HK-2 (cell line): ENCODE measurements at regions not wholly inside any gene's neighbourhood (a gene's known extent, or its start where the extent isn't known, plus 50 kb on each side); places are given as distances from the start of the nearest gene placed in this dataset.

Experiments
- DNase-seq: peaks from one replicate; pipeline ENCODE4 v3.0.0-alpha.2; 2018; ENCODE audit not compliant: unreplicated experiment

DNA sequence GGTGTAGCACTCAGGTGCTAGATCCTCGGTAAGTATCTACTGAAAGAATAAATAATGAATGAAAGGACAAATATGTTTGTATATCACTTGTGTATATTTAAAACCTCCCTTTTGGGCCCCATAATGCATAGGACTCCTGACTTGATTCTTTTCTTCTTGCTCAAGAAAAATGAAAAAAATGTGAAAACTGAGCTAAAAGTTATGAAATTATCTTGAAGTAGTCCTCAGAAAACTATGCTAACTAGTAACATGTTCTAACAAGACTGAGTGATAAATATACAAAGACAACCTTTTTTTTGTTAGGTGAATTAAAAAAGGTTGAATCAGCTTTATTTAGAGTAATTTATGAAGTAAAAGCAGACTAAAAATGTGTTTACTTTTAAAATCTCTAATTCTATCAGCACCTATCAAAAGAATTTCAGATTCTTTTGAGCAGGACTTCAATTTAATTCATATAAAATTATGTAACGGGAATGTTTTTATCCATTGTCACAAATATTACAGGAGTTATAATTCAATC is 247.8 kb upstream of the JAG1 start:
- no peak for DNase-seq

DNA sequence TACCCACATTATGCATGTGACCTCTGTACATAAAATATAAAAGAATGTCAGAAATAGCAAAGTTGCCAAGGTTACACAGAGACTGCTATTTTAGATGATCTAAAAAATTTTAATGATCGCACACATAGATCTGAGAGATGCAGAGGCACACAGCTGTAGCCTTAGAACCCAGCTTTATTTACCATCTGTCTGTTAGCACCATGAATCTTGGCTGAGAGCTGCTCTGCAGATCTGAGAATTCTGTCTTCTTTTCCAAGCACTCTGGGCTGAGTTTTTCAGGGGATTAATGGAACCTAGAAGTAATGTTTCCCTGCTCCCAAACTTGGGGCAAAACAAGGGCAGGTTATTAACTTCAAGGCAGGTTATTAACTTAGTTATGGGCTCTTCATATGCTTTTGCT is 248.7 kb upstream of the JAG1 start:
- DNase-seq, result no peak

DNA sequence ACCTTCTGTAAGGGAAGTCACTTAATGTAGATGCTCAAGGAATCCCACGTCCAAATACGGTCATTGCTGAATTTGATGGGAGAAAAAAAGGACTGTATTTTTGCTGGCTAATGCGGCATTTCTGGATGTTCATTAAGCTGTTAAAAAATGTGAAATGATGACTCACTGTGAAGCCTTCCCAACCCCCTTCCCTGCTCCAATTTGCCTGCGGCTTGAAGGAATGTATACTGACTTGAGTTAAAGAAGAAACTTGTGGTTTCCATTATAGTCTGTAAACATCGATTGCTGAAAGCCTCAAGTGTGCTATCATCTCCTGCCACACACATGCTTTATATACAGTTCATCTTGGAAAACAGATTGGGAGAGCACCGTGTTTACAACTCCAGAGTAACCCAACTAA is 249.1 kb upstream of the JAG1 start:
- peak; percentile 76 for DNase-seq

DNA sequence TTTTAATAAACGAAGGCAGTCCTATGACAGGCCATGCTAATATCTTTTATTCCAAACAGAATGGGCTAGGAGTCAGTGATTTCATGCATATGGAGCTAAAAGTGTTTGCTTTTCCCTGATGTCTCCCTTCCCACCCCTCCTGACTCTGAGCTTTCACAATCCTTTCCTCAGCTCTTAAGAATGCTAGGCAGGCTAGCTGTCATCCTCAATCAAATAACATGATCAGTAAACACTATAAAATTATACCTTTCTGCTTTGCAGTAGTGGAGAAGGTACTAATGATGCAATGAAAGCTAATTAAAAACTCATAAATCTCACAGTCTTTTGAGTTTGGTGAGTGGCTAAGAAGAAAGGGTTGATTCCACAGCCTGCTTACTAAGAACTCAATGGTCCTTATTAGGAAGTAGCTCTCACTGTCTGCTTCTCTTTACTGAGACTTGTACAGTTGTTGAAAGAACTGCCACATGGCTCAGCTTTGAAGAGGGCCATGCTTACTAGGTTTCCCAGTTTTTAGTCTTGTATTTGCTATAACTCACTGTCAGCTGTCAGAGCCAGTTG is 250.9 kb upstream of the JAG1 start:
- no peak for DNase-seq

DNA sequence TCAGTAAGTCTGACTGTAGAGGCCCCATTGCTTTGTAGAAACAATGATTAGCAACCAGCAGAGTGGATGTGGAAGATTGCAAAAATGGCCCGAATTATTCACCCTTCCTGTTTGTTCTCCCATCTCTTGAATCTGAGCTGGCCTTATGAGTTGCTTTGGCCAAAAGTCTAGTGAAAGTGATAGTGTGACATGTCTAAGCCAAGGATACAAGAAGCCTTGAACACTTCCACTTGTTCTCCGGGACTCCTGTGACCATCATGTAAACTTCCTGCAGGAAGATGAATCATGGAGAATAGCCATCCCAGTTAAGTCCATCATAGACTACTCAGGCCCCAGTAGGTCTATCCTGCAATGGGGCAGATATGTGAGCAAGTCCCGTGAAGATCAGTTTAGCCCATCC is 252.0 kb upstream of the JAG1 start:
- DNase-seq, result no peak

DNA sequence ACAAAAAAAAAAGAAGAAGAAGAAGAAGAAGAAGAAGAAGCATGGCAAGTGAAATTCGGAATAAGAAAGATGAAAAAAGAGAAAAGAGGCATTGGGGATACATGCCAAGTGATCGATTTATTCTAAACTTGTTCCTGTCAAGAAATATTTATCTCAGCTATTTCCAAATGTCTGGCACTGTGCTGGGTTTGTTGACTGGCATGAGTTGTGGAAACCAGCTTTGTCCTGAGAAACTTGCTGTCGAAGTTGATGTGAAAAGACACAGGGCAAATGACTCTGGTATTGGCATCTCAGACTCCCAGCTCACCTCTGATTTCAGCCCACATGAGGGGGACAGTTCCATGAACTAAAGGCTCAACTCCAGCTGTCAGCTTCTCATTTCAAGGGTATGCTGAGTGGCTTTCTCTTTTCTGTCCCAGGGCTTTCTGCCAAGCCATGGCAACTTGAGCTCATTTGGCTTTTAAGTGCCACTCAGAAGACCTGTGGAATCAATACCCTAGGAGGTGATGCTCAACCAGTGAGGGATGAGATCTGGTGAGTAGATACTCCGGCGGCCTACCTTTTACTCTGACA is 253.3 kb upstream of the JAG1 start:
- DNase-seq, result peak; percentile 45

DNA sequence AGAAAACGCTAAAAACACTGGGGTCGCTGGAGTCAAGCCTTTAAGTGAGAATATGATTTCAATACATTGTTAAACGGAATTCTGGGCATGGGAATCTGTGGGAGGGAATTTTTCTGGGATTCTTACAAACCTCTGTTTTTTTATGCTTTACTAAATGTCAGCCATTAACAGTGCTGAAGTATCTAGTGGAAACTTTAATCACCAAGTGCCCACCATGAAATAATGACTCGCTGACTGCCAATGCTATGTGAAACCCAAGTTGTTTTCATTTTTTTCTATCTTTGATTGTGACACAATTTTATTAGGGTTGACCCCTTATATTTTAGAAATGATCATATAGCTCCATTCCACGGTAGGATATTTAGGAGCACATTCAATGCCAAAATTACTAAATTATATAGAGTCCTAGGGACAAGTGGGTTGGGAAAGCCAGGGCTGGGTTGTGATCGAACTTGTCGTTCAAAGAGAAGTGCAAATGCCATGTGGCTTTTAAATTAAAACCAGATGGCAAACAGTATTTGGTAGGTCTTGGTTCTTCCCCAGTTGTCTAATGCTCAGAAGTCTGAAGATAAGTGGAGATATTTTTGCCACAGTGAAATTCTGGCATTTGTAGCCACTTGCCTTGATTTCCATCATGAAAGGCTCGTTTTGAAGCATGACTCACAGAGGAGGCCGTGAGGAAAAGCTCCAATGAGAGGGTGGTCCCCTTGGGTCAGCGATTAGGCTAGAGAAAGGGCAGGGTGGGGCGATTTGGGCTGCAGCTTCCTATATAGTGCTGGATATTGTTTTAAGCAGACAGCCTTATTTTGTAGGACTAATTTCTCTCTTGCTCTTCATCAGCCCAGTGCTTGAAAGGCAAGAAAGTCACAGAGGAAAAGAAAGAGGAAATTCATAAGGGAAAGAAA is 254.4 kb upstream of the JAG1 start:
- DNase-seq, result no peak

DNA sequence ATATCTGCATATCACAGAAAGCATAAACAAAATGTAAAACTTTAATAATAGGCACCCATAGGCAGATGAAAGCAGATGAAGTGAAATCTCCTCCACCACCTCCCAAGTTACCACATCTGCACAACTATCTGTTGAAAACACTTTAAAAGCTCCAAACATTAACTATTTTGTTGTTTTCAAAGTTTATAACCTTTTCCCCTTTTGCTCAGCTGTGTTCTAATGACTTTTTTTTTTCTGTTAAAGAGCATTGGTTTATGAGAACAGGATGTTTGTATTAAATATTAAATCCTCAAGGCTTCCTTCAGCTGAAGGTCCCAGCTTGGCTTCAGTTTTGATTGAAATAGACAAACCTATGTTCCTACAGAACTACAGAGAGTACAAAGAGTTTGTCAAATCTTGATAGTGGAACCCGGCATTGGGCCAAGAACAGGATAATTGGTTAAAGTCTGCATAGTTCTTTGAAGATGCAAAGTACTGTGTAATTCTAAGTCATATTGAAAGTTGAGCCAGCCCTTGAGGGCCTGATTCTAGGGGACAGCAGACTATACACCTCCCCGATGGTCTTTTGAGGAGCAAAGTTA is 255.1 kb upstream of the JAG1 start:
- no peak for DNase-seq

DNA sequence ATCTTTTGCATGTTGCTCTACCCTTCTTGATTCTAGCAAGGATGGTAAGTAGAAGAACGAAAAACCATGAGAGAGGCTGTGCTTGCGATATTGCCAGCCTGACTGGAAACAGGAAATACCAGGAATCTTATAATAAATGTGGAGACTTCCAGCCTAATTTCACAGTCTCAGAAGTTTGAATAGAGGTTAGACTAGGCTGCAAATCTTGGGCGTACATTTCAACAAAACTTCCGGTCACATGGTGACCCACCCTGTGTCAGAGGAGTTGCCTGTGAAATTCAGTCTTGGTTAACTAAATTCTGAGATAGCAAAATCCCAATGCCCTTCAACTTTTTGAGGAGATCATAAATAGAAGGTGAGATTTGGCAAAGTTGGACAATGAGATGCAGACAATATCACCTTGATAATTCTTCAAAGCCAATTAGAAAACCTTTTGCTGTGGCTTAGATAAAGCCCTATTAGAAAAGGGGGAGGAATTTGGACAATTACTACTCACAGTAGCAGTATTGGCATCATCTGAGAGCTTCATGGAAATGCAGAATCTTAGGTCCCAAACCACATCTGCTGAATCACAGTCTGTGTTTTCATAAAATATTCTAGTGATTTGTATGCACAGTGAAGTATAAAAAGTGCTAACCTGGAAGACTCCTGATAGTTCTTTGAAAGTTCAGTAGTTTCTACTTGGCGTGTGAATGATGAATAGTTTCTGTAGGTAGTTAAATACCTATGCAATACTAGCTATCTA is 262.0 kb upstream of the JAG1 start:
- DNase-seq, result no peak

DNA sequence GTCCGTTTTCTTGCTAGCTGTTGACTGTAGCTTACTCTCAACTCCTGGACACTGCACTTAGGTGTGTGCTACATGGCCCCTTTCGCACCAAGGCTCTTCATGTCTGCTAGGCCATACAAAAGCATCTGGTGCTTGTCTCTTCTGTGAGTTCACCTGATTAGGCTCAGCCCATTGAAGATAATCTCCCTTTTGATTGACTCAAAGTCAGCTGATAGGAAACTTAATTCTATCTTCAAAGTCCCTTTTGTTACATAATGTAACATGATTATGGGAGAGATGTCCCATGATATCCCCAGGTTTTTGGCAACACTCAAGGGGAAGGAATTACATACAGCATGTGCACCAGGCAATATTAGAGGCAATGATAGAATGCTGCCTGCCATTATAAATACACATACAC is 263.0 kb upstream of the JAG1 start:
- no peak for DNase-seq

DNA sequence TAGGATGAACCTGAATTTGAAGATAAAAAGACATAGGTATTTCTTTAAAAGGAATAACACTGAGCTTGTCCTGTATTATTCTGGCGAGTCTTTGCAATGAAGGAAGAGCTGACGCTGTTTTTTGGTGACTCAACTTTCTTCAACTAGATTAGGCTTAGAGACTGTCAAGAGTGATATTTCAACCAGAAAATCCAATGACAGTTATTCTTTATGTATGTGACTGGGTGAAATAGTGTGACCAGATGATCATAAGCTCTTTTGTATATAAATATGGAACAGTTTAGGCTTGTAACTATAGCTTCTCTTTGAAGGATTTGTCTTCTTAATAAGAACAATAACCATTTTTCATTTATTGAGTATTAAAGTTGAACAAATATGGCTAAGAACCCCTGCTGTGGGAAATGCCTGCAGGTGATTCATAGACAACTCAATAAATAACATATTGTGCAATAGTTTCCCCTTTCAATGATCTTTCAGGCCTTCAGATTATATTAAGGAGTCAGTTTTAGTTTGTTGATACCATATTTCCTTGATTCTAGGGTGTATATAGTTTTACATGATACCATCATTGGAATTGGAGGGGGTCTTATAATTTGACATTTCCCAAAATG is 265.6 kb upstream of the JAG1 start:
- no peak for DNase-seq

DNA sequence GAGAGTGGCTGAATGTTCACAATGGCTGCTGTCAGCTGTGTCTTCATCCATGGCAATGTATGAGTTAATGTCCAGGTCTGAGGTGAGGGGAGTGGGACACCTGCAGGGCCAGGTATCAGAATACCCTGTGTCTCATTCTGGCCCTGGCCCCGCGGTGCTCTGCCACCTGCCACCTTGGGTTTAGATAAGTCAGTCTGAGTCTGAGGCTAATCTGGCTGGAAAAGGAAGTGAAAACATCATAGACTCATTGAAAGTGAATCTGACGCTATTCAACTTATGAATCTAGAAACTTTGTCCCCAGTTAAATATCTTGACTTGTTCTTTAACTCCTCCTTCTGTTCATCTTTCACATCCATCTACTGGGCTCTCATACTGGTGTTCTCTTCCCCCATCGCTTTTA is 267.1 kb upstream of the JAG1 start:
- no peak for DNase-seq

DNA sequence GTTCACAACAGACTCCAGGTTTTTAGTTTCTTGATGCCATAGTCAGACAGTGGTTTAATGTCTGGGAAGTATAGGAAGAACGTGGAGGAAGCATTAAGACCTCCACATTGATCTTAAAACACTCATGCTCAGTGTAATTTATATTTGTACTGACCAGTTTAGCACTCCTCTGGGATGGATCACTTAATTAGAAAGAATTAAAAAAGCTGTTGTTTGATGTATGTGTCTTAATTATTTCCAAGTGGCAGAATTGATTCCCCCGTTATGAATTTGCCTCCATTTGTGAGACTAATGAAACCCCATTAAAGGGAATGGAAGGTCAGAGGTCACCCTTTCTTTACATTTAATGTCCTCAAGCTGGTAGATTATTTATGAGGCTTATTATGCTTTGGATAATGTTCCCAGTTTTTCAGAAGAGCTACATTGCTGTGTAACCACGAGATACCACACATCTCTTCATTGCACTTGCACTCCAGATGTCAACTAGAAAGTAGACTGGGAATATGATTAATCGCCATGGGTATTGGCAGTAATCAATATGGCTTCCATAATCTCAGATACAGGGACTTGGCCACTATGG is 270.0 kb upstream of the JAG1 start:
- DNase-seq, result no peak

DNA sequence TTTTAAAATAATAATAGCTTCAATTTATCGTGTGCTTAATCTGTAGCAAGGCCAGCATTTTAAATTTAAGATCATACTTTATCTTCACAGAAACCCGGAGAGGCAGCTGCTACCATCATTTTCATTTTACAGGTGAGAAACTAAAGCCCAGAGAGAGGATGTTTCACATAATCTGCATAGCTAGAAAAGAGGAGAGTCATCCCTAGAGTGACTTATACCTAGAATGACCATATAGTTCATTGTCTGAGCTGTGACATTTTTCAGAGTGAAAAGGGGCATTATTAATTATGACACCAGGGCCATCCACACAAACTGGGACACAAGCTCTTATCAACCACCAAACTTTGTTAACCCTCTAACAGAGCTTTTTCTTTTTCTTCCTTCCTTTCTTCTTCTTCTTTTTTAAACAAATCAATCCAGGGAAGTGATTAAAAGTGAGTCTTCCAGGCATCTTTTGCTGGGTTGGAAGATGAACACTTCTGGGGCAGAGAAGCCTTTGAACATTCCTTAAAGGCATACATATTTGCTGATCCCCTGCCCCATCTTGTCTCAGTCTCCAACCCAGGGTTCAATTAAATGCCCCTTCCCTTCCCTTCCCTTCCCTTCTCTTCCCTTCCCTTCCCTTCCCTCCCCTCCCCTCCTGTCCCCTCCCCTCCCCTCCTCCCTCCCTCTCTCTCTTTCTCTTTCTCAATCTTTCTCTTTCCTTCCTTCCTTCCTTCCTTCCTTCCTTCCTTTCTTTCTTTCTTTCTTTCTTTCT is 272.5 kb upstream of the JAG1 start:
- no peak for DNase-seq

DNA sequence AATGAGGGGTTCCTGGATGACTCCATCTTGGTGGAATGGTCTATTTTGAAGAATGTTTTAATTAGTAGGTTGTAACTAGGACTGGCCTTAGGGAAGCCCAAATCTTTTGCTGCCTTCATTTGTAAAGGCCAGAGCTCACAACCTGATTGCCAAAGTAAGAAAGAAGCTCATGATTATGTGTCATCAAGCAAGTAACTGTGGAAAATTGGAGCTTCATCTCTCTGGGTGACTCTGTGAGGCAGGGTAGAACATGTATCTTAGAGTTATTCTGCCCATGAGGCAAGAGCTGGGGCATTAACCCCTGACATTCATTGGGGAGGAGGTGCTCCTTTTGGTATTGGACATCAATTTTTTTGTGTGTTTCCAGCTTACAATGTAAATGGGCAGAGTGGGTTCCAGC is 273.9 kb upstream of the JAG1 start:
- DNase-seq, result no peak

DNA sequence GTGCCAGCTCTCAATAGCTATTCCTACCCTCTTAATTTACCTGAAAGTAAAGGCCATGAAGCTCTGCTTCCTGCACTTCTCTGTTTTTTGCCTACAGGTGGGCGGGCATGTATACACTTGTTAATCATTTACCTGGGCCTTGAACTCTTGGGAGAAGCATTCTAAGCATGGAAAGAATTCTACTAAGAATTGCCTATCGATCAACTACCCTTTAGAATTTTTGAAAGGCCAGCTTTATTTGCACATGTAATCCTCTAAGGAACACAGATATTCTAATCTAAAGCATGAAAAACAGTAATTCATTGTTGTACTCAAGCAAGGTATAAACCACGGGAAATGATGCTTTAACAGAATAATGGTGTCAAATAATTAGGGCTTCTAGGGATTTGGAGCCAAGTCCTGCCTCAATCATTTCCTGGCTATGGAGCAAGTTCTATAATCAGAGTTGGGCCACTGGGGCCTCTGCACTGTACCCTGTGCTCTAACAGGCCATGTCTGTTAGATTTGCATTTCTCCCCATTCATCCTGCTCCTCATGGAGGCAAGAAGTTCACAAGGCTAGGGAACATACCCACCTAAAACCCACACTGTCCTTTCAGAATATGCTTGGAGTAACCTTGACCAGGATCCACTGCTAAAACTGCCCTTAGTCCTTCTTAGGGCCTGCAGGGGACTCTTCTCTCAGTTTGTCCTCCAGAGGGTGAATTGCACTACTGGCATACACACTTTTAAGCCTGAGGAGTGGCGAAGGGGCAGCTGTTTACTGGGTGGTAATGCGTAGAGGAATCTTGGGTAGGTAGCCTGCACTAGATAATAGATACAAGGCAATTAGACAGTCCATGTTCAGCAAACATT is 276.4 kb upstream of the JAG1 start:
- DNase-seq, result no peak

DNA sequence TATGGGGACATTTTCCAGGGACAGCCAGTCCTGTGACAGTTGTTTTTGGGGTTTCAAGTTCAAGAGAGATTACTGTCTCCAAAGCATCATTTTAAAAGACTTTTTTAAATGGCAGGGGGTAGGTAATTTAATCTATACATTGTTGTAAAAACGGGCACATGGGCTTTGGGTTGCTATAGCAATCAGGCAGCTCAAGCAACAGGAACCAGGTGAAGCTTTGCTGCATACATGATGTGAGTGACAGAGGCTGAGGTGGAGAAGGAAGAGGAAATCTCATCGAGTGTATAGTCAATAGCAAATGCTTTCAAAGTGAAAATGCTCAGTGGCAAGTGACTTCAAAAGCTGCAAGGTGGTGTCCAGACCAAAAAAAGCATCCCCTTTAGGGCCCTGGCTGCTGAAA is 277.4 kb upstream of the JAG1 start:
- no peak for DNase-seq

DNA sequence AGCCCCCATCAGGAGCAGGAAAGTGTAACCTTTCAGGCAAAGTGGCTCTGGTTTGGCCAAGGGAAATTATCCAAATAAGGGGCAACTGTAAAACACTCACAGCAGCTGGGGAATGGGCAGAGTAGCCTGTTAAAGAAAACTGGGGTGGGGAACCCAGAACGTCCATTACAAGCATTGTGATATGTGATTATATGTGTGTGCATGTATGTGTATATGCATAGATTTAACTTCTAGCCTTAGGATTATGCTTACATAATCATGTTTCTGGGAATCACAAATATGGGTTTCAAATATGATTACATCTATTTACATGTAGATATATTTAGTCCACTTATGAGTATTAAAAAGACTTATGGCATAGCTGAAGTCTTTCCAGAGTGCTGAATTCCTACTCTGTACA is 278.1 kb upstream of the JAG1 start:
- DNase-seq, result no peak

DNA sequence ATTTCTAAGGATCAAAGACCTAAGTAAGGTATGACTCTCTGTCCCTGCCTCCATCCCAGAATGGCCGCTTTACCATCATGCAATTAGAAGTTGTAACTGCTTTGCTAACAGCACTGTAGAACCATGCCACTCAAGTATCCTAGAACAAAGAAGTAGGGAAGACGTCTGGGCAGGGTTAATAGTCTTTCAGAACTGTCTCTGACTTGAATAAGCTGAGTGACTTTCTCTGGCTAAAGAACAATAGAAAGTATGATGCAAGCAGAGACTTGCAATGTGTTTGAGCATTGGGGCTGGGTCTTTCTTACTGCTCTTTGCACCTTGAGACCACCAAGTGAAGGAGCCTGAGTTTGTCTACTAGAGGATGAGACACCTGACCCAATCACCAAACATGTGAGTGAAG is 279.6 kb upstream of the JAG1 start:
- DNase-seq, result no peak
